Stimulated activated CD4-positive, alpha-beta T cell treated with anti-CD3 and anti-CD28 coated beads, Interleukin-4, amount 100 ng/mL, for 48 hours (primary cell): ENCODE measurements at regions not wholly inside any gene's neighbourhood (a gene's known extent, or its start where the extent isn't known, plus 50 kb on each side); places are given as distances from the start of the nearest gene placed in this dataset.

Experiments used
- DNase-seq, 2 donors: peaks; one replicate each; pipeline ENCODE4 v3.0.0-alpha.2; 2020; ENCODE audit warnings: low read depth in 2 of 2

DNA sequence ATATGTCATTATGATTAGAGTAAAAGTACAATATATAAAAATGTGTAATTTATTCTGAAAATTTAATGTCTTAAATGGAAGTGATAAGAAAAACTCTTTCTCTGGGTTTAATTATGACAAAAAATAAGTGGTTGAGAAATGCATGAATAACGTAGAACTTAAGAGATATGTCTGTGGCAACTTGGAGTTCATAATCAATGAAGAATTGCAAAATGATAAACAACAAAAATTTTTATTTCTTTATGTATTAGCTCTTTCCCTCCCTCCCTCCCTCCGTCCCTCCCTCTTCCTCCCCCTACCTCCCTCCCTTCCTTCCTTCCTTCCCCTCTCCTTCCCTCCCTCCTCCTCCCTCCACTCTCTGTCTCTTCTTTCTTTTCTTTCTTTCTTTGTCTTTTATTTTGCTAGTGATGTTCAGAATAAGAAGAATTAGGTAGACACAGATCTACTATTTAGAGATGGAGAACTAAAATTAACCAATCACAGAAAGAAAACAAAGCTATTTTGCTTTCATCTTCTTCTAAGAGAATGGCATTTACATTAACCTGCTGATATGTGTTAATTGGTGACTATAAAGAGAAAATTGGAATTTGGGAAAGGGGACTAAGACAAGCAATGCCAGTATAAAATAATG lies 96.3 kb upstream of the PDC start:
- DNase-seq, result no peak

DNA sequence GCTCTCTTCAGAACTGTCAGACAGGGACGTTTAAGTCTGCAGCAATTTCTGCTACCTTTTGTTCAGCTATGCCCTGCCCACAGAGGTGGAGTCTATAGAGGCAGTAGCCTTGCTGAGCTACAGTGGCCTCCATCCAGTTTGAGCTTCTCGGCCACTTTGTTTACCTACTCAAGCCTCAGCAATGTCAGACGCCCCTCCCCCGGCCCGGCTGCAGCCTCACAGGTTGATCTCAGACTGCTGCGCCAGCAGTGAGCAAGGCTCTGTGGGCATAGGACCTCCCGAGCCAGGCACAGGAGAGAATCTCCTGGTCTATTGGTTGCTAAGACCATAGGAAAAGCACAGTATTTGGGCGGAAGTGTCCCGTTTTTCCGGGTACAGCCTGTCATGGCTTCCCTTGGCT lies 89.9 kb upstream of the PDC start:
- DNase-seq, result no peak

DNA sequence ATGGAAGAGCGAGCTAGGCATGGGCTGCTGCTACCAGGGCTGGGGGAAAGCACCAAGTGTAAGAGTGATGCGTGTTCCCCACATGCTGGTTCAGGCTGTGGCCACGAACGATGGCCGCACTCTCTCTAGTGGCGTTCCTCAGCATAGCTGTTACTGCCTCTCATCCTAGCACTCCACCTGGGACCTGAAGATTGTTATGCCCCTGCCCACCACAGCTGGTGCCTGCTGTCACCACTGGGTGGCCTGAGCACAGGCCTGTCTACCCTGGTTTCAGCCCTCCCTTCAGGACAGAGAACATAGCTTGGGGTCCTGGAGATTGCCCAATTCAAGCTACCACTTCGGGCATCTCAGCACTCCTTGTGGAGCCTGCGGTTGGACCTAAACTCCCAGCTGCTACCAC lies 80.1 kb upstream of the PDC start:
- no peak for DNase-seq

DNA sequence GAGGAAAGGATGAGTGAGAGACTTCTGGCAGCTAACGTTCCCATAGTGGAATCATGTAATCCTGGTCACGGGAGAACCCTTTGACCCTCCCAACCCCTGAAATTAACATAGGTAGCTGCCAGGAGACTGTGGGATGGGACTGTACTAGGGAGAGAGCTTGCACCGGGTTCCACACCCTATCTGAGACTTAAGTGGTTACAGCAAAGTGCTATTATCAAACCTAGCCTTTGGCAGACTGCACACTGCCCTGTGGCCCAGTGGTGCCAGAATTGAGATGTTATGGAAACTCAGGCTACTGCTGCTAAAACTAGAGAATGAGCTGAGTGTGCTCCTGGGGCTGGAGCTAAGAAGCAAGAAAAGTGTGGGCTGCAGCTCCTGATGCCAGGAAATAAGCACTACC lies 79.6 kb upstream of the PDC start:
- no peak for DNase-seq

DNA sequence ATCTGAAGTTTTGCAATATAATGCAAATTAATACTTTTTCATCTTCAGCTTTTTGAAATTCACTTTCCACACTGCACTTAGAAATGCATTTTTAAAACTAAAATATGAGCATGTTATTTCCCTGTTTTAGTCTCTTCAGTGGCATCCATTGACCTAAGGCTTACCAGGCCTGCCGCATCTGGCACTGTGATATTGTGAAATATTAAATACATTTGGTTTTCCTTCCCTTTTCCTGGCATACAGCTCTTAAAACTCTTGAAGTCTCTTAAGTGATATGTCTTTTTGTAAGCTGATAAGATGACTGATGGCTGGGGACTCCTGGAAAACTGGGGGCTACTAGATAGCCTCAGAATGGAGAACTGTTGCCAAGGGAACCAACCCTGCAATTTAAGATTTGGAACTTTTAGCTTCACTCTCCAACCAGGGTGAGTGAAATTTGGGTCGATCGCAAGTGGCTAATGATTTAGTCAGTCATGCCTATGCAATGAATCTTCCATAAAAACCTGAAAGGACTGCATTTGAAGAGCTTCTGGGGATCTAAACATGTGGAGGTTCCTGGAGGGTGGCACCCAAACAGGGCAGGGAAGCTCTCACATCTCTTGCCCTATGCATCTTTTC lies 75.5 kb upstream of the PDC start:
- no peak for DNase-seq

DNA sequence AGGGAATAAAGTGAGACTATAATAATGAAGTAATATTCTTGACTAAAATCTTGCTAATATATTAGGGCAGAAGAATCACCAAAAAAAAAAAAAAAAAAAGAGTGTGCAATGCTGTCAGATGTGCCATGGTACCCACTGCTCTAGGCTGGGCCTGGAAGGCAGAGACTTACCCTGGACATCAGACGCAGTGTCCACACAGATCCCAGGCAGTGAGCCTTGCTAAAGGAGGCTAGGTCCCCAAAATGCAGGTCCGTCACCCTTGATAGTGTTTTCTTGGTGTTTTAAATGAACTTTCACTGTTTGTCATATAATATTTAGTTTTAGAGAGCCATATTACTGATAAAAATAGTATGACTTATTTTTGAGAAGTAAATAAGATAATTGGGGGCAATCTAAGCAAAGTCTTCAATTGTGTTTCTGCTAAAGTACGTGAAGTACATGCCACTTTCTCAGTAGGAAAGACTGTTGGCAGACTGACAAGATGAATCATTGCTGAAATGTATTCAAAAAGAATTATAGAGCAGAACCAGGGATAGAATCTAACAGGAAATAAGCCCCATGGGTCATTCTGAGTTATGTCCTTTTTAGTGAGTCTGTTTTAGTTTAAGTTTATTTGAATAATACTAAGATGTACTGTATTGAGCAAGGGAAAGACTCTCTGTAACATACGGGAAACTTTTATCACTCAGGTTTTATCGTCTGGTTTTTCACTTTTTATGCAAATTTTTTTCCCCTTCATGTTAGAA lies 74.6 kb upstream of the PDC start:
- no peak for DNase-seq

DNA sequence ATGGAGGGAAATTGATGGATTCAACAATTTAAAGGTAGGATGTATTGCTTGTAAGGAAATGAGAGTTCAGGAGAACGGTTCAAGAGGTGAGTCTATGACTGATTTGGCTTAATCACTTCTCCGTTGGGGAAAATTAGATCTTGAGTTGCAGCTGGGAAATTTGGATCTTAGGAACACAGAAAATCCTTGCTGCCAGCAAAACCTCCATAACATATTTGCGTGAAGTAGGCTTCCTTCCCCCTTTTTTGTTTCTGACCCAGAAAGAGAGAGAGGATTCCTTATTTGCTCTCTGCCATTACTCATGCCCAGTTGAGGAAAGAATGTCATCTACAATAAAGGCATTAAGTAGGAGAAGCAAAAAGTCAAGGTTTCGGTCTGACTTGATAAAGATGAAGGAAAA lies 73.5 kb upstream of the PDC start:
- DNase-seq, result no peak

DNA sequence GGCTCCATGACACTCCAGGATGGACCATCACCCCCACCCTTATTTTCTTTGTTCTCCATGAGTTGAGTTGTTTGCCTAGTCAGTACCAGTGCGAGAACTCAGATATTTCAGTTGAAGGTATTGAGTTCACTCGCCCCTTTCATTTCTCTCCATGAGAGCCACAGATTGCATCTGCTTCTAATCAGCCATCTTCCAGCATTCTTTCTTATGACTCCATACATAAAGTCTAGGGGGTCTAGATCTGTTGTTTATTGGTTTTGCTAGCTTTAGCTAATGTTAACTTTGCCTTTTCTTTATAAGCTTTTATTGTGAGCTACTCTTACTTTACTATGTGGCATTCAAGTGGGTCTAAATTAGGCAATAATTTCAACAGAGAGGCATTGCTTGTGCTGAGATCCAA lies 71.6 kb upstream of the PDC start:
- DNase-seq, result no peak

DNA sequence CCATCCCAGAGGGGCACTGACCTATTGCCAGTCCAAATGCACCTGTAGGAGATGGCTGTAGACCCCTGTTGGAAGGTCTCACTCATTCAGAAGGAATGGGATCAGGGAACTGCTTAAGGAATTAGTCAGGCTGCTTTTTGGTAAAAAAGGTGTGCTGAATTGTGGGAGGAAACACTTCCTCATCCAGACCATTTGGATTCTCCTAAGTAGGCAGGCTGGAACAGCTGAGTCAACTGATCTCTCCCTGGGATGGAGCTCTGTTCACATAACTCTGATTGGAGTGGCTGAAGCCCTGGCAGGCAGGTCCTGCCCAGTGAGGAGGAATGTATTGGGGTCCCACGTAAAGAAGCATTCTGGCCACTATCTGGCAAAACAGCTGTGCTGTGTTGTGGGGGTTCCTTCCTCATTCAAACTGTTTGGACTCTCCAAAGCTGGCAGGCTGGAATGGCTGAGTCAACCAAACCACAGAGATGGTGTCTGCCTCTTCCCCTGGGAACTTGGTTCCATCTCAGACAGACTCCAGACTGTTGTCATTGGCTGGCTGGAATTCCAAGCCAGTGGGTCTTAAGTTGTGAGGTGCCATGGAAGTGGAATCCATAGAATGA lies 70.7 kb upstream of the PDC start:
- no peak for DNase-seq

DNA sequence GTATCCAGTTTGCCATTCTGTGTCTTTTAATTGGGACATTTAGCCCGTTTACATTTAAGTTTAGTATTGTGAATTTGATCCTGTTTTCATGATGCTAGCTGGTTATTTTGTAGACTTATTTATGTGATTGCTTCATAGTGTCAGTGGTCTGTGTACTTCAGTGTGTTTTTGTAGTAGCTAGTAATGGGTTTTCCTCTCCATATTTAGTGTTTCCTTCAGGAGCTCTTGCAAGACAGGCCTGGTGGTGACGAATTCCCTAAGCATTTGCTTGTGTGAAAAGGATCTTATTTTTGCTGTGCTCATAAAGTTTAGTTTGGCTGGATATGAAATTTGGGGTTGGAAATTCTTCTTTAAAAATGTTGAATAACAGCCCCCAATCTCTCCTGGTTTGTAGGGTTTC lies 69.2 kb upstream of the PDC start:
- no peak for DNase-seq

DNA sequence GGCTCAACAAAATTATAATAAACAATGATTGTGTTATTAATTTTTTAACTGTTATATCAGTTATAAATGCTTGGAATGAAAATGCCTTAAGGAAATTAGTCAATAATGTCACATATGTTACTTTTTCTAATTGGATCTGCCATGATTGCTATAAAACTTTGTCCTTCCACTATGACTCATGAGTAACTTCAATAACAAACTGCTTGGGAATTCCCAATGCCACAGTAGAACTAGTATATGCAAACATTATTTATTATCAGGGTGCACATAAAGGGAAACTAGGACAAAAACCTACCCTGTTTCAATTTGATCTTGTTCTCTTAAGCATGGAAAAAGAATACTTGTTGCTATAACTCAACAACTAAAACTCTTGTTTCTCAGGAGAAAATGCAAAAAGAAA lies 59.1 kb upstream of the PDC start:
- no peak for DNase-seq

DNA sequence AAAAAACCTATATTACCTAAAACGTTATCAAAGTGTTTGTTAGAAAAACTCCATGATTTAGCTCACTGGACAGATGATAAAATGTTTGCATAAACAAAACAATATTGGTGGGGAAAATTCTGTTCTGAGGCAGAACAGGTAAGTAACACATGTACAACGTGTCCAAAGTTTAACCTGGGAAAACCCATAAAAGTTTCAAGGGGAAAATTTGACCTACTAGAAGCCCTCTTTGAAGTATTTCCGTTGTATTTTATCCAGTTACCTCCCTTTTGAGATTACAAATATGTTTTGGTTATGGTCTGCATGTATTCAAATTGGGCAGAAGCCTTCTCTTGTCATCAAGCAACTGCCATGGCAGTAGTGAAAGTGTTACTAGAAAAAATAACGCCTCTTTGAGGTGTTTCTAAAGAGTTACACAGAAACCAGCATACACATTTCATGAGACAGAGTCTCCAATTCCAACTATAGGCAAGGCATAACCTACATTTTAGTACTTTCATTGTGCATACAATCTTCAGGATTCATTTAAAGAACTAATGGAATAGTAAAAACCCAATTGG lies 58.0 kb upstream of the PDC start:
- no peak for DNase-seq

DNA sequence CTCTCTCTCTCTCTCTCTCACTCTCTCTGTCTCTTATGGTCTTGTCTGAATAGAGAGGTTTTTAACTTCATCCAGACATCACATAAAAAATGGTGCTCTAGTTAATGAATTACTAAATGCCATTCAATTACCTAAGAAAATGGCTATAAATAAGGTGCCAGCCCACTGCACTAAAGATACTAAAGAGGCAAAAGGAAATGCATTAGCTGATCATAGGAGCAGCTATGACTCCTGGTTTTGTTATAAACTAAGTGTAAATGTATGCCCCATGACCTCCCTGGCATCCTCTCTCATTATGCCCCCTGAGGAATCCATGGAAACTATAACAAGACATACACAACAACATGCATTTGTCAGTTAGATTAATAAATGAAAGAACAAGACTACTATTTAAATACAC lies 57.5 kb upstream of the PDC start:
- DNase-seq, result no peak

DNA sequence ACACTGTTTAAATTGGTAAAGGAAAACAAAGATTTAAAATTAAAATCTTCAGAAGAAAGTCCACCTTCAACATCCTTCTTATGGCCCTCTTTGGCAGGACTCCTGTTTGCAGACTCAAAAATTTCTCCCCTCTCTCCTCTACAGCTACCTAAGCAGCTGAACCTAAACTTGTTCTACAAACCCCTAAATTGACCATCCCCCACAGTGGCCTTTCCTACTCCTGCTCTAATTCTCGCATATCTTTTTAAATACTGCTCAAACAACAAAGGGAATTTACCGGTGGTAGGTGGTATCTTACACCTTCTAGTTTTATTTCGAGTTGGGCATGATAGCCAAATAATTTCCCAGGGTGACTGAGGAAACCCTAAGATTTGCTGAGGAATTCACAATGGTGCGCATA lies 53.5 kb upstream of the PDC start:
- DNase-seq, result no peak

DNA sequence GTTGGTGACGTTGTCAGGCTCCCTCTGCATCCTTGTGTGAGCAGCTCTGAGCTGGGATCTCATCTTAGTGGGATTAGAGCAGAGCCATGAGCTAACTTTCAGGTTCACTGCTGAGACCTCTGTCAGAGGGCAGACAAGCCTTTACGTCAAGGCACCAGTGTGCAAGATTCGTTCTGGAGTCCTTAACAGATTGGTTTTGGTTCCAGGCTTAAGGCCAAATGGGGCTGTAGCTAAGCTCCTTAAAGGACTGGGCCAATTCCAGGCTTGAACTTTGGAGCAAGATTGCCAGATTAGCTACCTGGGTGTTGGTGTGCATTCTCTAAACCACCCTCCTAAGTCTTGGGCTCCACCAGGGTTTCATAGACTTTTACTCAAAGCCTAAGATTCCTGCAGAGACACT lies 52.6 kb upstream of the PDC start:
- no peak for DNase-seq

DNA sequence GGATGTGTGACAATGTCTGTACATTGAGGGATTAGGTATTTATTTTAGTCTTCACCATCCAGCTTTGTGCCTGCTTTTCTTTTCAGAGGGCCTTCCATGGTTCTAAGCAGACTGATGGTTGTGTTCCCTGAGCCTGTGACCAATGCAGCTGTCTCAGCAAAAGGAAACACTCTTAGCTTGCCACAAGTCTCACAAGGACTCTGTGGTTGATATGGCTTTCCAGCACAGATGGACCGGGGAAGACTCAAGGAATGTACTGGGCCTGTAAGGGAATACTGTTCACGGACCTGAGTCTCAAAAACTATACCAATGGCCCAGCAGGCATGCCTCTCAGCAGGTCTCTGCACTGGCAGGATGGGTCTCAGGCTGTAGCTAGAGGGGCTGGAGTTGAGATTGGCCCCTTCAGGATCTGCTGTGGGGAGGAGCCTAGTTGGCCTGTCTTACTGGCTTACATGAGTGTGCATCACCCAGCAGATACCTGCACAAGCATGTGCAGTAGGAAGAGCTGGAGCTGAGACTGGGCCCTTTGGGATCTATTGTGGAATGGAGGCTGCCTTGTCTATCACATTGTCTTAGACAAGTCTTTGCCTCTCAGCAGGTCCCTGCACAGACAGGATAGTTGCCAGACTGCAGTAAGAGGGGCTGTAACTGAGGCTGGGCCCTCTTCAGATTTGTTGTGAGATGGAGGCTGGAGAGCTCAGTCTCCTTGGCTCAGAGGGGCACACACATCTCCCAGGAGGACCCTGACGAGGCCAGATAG lies 52.0 kb upstream of the PDC start:
- DNase-seq, result no peak

DNA sequence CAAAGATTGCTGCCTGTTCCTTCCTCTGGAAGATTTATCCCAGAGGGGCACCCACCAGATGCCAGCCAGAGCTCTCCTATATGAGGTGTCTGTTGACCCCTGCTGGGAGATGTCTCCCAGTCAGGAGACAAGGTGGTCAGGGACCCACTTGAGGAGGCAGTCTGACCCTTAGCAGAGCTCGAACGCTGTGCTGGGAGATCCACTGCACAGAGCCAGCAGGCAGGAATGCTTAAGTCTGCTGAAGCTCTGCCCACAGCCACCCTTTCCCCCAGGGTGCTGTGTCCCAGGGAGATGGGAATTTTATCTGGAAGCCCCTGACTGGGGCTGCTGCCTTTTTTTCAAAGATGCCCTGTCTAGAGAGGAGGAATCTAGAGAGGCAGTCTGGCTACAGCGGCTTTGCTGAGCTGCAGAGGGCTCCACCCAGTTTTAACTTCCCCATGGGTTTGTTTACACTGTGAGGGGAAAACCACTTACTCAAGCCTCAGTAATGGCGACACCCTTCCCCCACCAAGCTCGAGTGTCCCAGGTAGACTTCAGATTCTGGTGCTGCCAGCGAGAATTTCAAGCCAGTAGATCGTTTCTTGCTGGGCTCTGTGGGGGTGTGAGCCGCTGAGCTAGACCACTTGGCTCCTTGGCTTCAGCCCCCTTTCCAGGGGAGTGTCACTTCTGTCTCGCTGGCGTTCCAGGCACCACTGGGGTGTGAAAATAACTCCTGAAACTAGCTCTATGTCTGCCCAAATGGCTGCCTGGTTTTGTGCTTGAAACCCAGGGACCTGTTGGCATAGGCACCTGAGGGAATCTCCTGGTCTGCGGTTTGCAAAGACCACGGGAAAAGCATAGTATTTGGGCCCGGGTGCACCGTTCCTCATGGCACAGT lies 51.1 kb upstream of the PDC start:
- DNase-seq, result no peak
